ENCODE measurements at regions not wholly inside any gene's neighbourhood (a gene's known extent, or its start where the extent isn't known, plus 50 kb on each side); places are given as distances from the start of the nearest gene placed in this dataset.

GRCh38 chr4:90007494-90008167 lies 113.0 kb downstream of the MMRN1 start:
- DNase-seq: no peak

- DNase-seq: no peak
Observed at GRCh38 chr4:90012918-90013317, 114.3 kb upstream of the CCSER1 start.

GRCh38 chr4:90024519-90024918 lies 102.7 kb upstream of the CCSER1 start:
- no peak for DNase-seq

DNA sequence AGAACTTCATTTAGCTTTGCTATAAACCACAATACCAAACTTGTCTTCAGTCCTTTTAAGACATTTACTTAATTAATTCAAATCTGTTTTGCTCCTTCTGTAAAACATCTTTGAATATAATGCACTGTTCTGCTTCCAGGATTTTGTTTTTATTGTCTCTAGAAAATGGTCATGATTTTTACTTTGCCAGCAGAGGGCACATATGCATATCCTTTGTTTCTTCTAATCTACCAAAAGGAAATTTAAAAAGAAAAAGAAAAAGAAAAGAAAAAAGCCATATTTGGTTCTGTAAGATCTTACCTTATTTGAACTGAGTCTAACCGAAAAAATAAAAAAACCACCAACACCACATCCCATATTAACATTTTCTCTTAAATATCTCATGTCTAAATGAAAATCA lies 101.9 kb upstream of the CCSER1 start:
- DNase-seq: peak; percentile 3

DNA sequence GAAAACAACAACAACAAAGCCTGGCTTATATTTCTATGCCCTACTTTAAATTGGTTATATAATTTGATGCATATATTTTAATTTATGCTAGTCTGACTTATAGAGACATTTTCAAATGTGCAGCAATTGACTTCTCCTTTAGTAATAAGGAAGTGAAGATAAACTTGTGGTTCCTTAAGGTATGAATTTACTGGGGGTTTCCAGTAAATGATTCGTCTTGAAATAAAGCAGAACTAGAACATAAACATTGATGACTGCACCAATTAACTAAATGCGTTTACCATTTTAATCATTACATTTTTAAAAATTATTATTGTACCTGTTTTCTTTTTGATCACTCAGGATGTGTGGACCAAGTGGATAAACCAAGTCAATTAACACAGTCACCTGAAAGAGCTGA lies 99.6 kb upstream of the CCSER1 start:
- no peak for DNase-seq

DNA sequence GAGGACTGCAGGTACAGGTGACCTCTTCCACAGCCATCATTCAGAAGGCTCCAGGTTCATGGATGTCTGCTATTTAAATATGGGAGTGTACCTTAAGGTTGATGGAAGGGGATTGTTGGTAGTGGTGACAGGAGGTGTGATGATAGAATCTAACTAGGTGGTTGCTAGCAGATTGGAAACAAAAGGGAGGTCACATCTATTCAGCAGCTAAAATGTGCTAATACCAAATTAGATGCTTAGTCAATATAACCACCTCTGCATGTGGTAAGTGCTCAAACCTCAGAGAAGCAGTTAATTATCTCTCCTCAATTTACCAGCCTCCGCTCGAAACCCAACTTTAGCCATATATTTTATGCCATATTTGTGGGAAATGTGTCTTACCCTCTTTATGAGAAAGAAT lies 98.7 kb upstream of the CCSER1 start:
- DNase-seq: no peak

GRCh38 chr4:90030202-90030601 lies 97.0 kb upstream of the CCSER1 start:
- DNase-seq: no peak

DNA sequence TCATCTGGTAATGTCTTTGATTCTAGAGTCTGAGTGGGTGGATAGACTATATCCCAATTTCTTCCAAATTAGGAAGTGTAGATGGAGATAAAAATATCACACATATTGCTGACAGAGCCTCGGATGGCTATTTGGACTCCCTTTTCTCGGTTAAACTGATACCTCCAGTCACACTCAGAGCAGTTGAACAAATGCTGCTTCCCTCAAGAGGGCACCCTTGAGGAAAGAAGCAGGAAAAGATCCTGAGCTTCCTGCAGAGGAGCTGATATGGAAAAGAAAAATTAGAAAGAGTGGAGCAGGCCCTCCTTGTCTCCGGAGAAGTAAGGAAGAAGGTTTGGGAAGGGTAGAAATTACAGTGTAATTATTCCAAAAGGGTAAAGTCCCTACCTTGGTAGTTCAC lies 96.2 kb upstream of the CCSER1 start:
- DNase-seq: no peak

- DNase-seq: no peak
Observed at GRCh38 chr4:90039122-90039521, 88.1 kb upstream of the CCSER1 start.

DNA sequence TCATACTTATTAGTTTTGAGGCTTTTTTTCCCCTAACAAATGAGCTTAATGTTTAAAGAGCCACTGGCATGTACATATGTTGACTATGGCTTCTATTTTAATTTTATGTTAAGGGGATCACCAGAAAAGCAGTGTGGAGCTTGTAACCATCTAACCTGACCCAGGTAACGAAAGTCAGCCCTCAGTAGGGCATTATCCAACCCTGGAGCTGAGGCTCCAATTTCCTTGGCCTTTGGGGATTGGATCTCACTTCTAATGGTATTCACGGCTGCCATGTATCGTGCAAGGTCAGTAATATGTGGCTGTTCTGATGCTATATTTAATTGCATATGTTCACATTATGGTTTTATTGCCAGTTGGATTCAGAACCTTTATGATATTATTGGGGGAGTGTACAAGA lies 75.2 kb upstream of the CCSER1 start:
- DNase-seq: no peak

DNA sequence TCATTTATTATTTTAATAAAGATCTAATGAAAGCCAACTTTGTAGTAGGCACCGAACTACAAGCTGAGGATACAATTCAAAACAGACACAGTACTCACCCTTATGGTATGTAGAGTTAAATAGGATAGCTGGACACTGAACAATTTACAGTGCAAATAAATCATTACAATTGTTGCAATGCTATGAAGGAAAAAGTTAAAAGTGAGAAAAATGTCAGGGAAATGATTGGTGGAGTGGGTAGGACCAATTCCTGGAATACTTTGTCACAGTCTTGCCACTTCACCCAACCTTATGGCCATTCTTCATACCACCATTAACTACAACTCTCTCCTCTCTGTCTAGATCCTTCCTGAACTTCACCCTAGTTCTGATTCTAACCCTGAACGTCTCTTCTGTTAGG lies 70.1 kb upstream of the CCSER1 start:
- DNase-seq: no peak

- no peak for DNase-seq
Observed at GRCh38 chr4:90060039-90060438, 67.2 kb upstream of the CCSER1 start.

GRCh38 chr4:90061881-90062280 lies 65.3 kb upstream of the CCSER1 start:
- no peak for DNase-seq

- no peak for DNase-seq
Observed at GRCh38 chr4:90064196-90064595, 63.0 kb upstream of the CCSER1 start.

DNA sequence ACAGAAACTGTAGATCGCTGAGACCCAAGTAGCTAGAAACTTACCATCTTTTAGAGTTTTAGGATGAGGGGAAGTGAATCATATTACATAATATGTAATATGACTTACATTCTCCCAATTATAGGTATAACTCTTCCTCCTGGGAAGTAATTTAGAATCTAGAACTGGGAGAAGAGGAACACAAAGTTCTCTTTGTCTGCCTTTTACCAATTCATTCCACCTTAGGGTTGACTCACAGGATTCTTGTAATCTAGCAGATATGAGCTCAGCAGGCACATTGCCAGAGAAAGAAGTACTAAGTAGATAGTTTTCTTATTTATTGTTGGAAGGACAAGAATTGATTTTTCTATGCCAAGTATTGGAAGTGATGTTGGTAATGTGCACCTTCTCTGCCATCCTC lies 58.0 kb upstream of the CCSER1 start:
- DNase-seq: no peak

DNA sequence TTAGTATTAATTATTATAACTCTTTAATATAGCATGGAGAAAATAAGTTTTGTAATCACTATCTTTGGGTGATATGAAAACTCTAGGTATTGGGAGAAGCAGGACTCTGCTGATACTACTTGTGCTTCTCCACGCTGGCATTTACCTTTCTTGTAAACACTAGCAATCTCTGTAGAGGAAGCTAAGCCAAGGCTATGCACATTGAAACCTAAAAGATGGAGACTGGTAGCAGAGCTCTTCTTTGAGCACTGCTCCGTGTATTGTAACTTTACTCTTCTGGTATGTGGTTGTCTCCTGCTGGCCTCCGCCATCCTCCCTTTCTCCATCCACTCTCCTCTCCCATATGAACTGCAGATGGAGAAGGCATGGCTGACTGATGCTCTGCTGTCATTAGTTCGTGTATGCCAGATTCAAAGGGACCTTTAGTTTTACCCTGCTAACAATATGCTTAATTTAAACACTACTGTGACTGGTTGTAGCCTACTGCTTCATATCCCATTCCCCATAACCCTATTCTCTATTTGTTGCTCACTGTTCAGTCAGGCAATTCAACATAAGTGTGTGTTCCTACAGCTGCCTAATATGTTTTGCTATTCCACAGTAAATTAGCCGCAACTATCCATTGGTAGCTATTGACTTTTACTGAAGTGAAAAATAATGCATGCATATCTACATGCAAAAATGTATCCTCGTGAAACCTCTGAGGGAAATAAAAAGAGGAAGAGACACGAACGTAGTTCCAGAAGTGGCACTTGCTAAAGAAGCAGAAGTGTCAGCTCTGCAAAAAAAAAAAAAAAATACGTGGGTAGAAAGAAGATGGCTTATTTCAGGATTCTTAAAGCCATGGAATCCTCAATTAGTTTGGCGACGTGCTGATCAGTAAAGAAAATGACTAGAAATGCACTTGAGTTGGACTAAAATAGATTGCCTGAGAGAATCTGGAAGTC lies 55.6 kb upstream of the CCSER1 start:
- DNase-seq: no peak

- no peak for DNase-seq
Observed at GRCh38 chr4:90074322-90074886, 52.8 kb upstream of the CCSER1 start.

All from NCI-H2227 treated with DMSO at 0.1 percent for 48 hours (cell line).